PC-3 (cell line): ENCODE measurements at regions not wholly inside any gene's neighbourhood (a gene's known extent, or its start where the extent isn't known, plus 50 kb on each side); places are given as distances from the start of the nearest gene placed in this dataset.
"Not testable (repeated sequence)": the region's sequence is repeated elsewhere in the genome, so short reads cannot be mapped to it uniquely, and the experiment has no call there.

ENCODE experiments used
- ATAC-seq: fragments of 200-7000 bp; cut with Tn5 transposase; 2 replicates; pipeline ENCODE4 v1.9.1; 2020; ENCODE audit warnings: mild to moderate bottlenecking, moderate library complexity
- BruUV-seq: library from RNA; stranded (reverse); fragments of 400-500 nt; replicated peaks from 2 replicates; lab custom pipeline; 2021; lab: Mats Ljungman, UMichigan
- CTCF ChIA-PET: fragments of 300-600 bp; sonication (Branson Sonifier 250); formaldehyde crosslinking; loops from one replicate; lab custom pipeline; 2022; ENCODE audit warnings: antibody characterized with exemption; lab: Charles Lee
- POLR2A ChIA-PET: fragments of 300-600 bp; sonication (Branson Sonifier 250); formaldehyde crosslinking; loops from one replicate; lab custom pipeline; 2022; ENCODE audit warnings: antibody characterized with exemption; ENCODE audit not compliant: unreplicated experiment; lab: Charles Lee
- DNase-seq: peaks from one replicate; pipeline ENCODE4 v3.0.0-alpha.2; 2015
- H2AFZ ChIP-seq: fragments of 300-600 bp; sonication (generic); 2 replicates; pipeline ENCODE4 v1.6.0; 2016; ENCODE audit warnings: antibody characterized with exemption, low read length
- H3F3A ChIP-seq: fragments of 300-600 bp; sonication (generic); one replicate; pipeline ENCODE4 v1.6.0; 2017; ENCODE audit warnings: antibody characterized with exemption, low read length, control low read depth, mild to moderate bottlenecking; ENCODE audit not compliant: unreplicated experiment
- H3K27ac ChIP-seq: fragments of 300-600 bp; sonication (generic); 2 replicates; pipeline ENCODE4 v1.5.1; 2016; ENCODE audit warnings: mild to moderate bottlenecking, low read length
- H3K27me3 ChIP-seq: fragments of 300-600 bp; sonication (generic); 2 replicates; pipeline ENCODE4 v1.6.1; 2016; ENCODE audit warnings: low read length, mixed read lengths
- H3K36me3 ChIP-seq: fragments of 300-600 bp; sonication (generic); 2 replicates; pipeline ENCODE4 v1.6.1; 2016; ENCODE audit warnings: low read depth, mixed run types, low read length, mixed read lengths
- H3K4me1 ChIP-seq: fragments of 300-600 bp; sonication (generic); 2 replicates; pipeline ENCODE4 v1.5.1; 2016; ENCODE audit warnings: low read length; ENCODE audit not compliant: insufficient read depth
- H3K4me2 ChIP-seq: fragments of 300-600 bp; sonication (generic); 2 replicates; pipeline ENCODE4 v1.6.0; 2016; ENCODE audit warnings: low read length
- H3K4me3 ChIP-seq: fragments of 300-600 bp; sonication (generic); 2 replicates; pipeline ENCODE4 v1.5.1; 2016; ENCODE audit warnings: mild to moderate bottlenecking, low read length, mixed read lengths
- H3K79me2 ChIP-seq: fragments of 300-600 bp; sonication (generic); 2 replicates; pipeline ENCODE4 v1.6.1; 2017; ENCODE audit warnings: low read length, mixed read lengths
- H3K9ac ChIP-seq: fragments of 300-600 bp; sonication (generic); 2 replicates; pipeline ENCODE4 v1.6.0; 2016; ENCODE audit warnings: mild to moderate bottlenecking, low read length
- H3K9me2 ChIP-seq: fragments of 300-600 bp; sonication (generic); replicated peaks from 2 replicates; pipeline ENCODE4 v1.6.1; 2016; ENCODE audit warnings: mixed run types, low read length, mixed read lengths
- H3K9me3 ChIP-seq: fragments of 300-600 bp; sonication (generic); 2 replicates; pipeline ENCODE4 v1.6.1; 2016; ENCODE audit warnings: low read length, mixed read lengths
- H4K20me1 ChIP-seq: fragments of 300-600 bp; sonication (generic); 2 replicates; pipeline ENCODE4 v1.6.1; 2016; ENCODE audit warnings: low read length, mixed read lengths
- intact Hi-C: fragments of 100-400 bp; cut with micrococcal nuclease; formaldehyde crosslinking; loops from 2 replicates; pipeline ENCODE4 v1.9.0; 2023

DNA sequence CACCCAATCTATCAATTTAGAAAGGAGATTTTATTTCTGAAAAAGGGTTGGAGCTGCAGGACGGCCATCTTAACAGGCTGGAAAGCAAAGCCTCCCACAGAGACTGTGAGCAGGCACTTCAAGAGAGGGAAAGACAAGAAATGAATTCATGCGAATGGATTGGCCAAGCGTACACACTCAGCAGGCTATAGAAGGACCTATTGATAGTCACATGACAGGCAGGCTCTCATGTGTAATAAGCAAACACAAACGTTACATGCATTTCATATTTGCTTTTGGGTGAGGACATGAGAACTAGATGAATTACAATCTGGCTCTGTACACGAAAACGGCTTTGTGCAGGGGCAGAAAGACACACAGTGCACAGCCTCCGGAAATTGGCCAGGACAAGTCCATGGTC, 83.9 kb upstream of the GOLGA6L6 start:
- H3K4me1 ChIP-seq = not testable (repeated sequence)

DNA sequence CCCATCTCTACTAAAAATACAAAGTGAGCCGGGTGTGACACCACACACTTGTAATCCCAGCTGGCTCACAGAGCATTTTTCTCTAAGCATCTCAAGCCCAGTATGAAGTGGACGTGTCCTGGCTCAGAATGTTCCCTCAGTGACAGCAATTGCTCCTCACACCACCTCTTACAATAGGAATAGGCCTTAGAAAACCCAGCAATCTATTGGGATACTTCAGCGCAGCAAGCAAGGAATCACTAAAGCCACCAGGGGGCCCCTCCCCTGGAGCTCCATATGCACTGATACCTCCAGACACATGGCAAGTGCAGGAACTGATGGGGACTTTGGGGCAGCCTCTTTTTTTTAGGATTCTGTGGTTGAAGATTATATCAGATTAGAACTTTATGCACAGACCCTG, 82.5 kb upstream of the GOLGA6L6 start:
- H3K27ac ChIP-seq, H3K9me2 ChIP-seq, H3K27me3 ChIP-seq, H3K4me1 ChIP-seq, H3K4me2 ChIP-seq, H4K20me1 ChIP-seq, H3K36me3 ChIP-seq, H3K9ac ChIP-seq, ATAC-seq, BruUV-seq, H3K79me2 ChIP-seq, H3F3A ChIP-seq, H2AFZ ChIP-seq, H3K9me3 ChIP-seq, POLR2A ChIA-PET, intact Hi-C loops, H3K4me3 ChIP-seq, CTCF ChIA-PET: not testable (repeated sequence)
- peak; percentile 23 for DNase-seq

More for the DNA sequence above, 83.9 kb upstream of the GOLGA6L6 start:
- H3K27me3 ChIP-seq, H3K9me3 ChIP-seq, H3F3A ChIP-seq, CTCF ChIA-PET, H3K27ac ChIP-seq, ATAC-seq, intact Hi-C loops, H3K36me3 ChIP-seq, H3K79me2 ChIP-seq, H3K9me2 ChIP-seq, DNase-seq, H3K9ac ChIP-seq, BruUV-seq, POLR2A ChIA-PET, H3K4me3 ChIP-seq, H2AFZ ChIP-seq, H4K20me1 ChIP-seq, H3K4me2 ChIP-seq: not testable (repeated sequence)

DNA sequence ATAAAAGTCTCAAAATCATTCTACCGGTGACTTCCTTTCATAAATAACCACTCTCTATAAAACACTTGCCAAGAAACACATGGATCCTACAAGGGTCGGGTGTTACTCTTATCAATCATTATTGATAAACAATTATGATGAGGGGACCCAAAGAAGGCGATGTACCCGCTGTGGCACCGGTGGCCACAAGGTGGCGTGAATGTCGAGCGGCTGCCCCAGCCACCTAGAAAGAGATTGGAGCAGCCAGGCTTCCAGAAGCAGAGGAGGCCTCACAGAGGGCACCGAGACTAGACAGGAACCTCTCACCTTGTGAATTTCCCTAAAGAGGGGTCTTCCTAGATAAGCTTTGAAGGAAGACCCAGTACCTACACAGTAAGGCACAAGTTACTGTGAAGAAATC, 80.5 kb upstream of the GOLGA6L6 start:
- H3K9ac ChIP-seq, intact Hi-C loops: not testable (repeated sequence)
- peak; percentile 84 for ATAC-seq

DNA sequence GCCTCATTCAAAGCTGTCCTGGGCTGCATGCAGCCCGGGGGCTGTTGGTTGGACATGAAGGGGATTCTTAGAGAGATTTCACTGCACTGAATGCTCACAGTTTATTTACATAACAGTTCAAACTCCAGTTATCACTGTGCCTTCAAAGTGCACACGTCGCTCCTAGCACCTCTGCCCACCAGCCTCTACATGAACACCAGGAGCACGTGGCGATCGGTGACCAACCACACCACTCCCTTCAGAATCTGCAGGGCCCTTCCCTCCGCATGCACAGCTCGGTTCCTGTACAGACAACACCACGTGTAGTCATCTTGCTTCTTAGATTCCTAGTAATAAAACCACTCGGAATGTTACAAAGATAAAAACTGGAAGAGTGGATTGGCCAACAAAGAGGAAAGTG, 72.9 kb upstream of the GOLGA6L6 start:
- H3K9ac ChIP-seq, H3K9me2 ChIP-seq, H3K36me3 ChIP-seq, H2AFZ ChIP-seq, intact Hi-C loops, CTCF ChIA-PET, H3F3A ChIP-seq, H4K20me1 ChIP-seq, H3K4me1 ChIP-seq, H3K27ac ChIP-seq, H3K9me3 ChIP-seq, ATAC-seq, H3K4me3 ChIP-seq, H3K79me2 ChIP-seq, POLR2A ChIA-PET, BruUV-seq, H3K4me2 ChIP-seq, H3K27me3 ChIP-seq, DNase-seq: not testable (repeated sequence)

More for the DNA sequence above, 80.5 kb upstream of the GOLGA6L6 start:
- BruUV-seq, H3K9me3 ChIP-seq, H3K4me1 ChIP-seq, H3K27me3 ChIP-seq, H3K36me3 ChIP-seq, H3K4me3 ChIP-seq, H3K9me2 ChIP-seq, H3K27ac ChIP-seq, CTCF ChIA-PET, H4K20me1 ChIP-seq, DNase-seq, POLR2A ChIA-PET, H3K4me2 ChIP-seq, H3F3A ChIP-seq, H3K79me2 ChIP-seq, H2AFZ ChIP-seq: not testable (repeated sequence)

DNA sequence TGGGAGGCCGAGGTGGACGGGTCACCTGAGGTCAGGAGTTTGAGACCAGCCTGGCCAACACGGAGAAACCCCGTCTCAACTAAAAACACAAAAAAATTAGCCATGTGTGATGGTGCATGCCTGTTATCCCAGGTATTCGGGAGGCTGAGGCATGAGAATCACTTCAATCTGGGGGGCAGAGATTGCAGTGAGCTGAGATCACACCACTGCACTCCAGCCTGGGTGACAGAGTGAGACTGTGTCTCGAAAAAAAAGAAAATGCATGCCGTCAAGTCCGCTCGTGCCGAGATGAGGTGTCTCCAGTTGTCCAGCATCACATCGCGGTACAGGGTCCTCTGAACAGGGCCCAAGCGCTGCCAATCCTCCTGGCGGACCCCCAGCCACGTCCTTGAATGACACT, 71.2 kb upstream of the GOLGA6L6 start:
- H3K27me3 ChIP-seq, H3K9ac ChIP-seq, H3K27ac ChIP-seq, BruUV-seq, H2AFZ ChIP-seq, H3K4me1 ChIP-seq, CTCF ChIA-PET, H4K20me1 ChIP-seq, H3K4me2 ChIP-seq, POLR2A ChIA-PET, H3F3A ChIP-seq, ATAC-seq, H3K9me3 ChIP-seq, DNase-seq, intact Hi-C loops, H3K79me2 ChIP-seq, H3K4me3 ChIP-seq, H3K9me2 ChIP-seq, H3K36me3 ChIP-seq: not testable (repeated sequence)

DNA sequence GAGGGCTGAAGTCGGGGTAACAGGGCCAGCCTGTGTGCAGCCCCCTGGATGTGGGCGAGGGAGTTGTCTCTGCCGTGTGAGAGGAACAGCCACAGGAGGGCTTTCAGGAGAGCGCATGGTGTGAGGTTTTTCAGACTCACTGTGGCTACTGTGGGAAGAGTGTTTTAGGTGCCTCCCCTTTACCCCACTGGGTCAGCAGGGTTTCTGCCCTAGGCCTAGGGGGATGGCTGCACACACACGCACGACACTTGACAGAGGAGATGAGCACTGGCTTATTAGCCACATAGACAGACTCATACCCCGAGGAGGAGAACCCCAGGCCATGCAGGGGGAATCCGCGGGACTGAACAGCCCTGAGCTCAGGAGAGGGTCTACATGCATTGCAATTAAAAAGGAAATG, 70.8 kb upstream of the GOLGA6L6 start:
- H3K27ac ChIP-seq, H3K4me1 ChIP-seq, H4K20me1 ChIP-seq, ATAC-seq, intact Hi-C loops, H3K9ac ChIP-seq, BruUV-seq, H3K4me2 ChIP-seq, H3K36me3 ChIP-seq, H2AFZ ChIP-seq, H3F3A ChIP-seq, H3K79me2 ChIP-seq, H3K9me2 ChIP-seq, H3K4me3 ChIP-seq, H3K9me3 ChIP-seq, H3K27me3 ChIP-seq, POLR2A ChIA-PET, CTCF ChIA-PET, DNase-seq: not testable (repeated sequence)

DNA sequence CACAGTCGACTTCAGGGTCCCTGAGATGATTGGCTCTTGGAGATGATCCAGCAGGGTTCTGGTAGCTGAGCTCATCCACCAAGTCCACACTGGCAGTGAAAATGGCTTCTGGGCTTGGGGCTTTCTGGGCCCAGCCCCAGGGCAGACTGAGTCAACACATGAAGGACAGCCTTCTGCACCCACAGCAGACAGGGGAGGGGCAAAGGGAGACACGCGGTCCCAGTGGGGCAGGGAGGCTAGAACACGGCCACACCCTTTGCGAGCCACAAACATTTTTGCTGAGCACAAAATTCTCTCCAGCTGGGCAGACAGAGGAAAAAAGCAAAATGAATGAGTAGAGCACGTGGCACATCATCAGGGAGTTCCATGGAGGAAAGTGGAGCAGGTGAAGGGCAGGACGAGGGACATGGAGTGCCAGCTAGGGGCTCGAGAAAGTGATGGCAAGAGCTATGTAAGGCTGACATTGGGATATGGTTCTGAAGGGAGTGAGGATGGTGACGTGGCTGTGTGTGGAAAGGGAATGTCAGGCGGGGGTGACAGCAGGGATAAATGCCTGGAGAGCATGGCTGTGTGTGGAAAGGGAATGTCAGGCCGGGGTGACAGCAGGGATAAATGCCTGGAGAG, 70.2 kb upstream of the GOLGA6L6 start:
- H3K9me3 ChIP-seq, CTCF ChIA-PET, H3K27ac ChIP-seq, H2AFZ ChIP-seq, H3K4me2 ChIP-seq, BruUV-seq, H3K9me2 ChIP-seq, H3F3A ChIP-seq, H3K4me1 ChIP-seq, H3K36me3 ChIP-seq, H3K79me2 ChIP-seq, H4K20me1 ChIP-seq, DNase-seq, POLR2A ChIA-PET, ATAC-seq, H3K4me3 ChIP-seq, H3K9ac ChIP-seq, H3K27me3 ChIP-seq, intact Hi-C loops: not testable (repeated sequence)
